Endothelial cell of umbilical vein (primary cell): ENCODE measurements at regions not wholly inside any gene's neighbourhood (a gene's known extent, or its start where the extent isn't known, plus 50 kb on each side); places are given as distances from the start of the nearest gene placed in this dataset.

ENCODE experiments used
- BruUV-seq: library from RNA; stranded (reverse); fragments of 400-500 nt; replicated peaks from 2 replicates; lab custom pipeline; 2021; lab: Mats Ljungman, UMichigan
- CTCF ChIA-PET: fragments of 300-600, 350-600 bp; sonication (Branson Sonifier 250); formaldehyde crosslinking; loops from one replicate; lab custom pipeline; 2021; ENCODE audit warnings: antibody characterized with exemption, inconsistent platforms; lab: Charles Lee
- POLR2A ChIA-PET: fragments of 300-600, 350-600 bp; sonication (Branson Sonifier 250); formaldehyde crosslinking; loops from one replicate; lab custom pipeline; 2021; ENCODE audit warnings: antibody characterized with exemption, inconsistent platforms; lab: Charles Lee
- DNase-seq: peaks from one replicate; pipeline ENCODE4 v3.0.0-alpha.2; 2011; ENCODE audit warnings: low read depth, low spot score
- FAIRE-seq: peaks from 2 replicates; lab custom pipeline; 2011; peaks lifted over from hg19 to GRCh38; lab: Jason Lieb, UNC
- H2AFZ ChIP-seq: 2 replicates; pipeline ENCODE4 v1.6.0; 2012; ENCODE audit warnings: low read depth, low read length, control low read depth, inconsistent platforms
- H3K27ac ChIP-seq: 2 replicates; pipeline ENCODE4 v1.5.1; 2011; ENCODE audit warnings: low read depth, mild to moderate bottlenecking, control low read depth, low read length, moderate library complexity; ENCODE audit not compliant: insufficient read depth
- H3K27me3 ChIP-seq, 2 experiments: 2 replicates each; pipeline versions ENCODE4 v1.6.0 to v1.6.1; 2011; ENCODE audit warnings: low read length in 2 of 2, mixed read lengths in 1 of 2; ENCODE audit not compliant: control insufficient read depth in 2 of 2, insufficient read depth in 2 of 2
- H3K36me3 ChIP-seq, 2 experiments: 2 replicates in 1 of 2; 3 replicates in 1 of 2; pipeline ENCODE4 v1.5.1; 2011; ENCODE audit warnings: low read length in 2 of 2, mild to moderate bottlenecking in 1 of 2, moderate library complexity in 1 of 2; ENCODE audit not compliant: control insufficient read depth in 2 of 2, insufficient read depth in 2 of 2; ENCODE audit errors: extremely low read depth in 1 of 2
- H3K4me1 ChIP-seq: 3 replicates; pipeline ENCODE4 v1.5.1; 2011; ENCODE audit warnings: mild to moderate bottlenecking, low read length; ENCODE audit not compliant: control insufficient read depth, insufficient read depth; ENCODE audit errors: extremely low read depth
- H3K4me2 ChIP-seq: 2 replicates; pipeline ENCODE4 v1.6.1; 2011; ENCODE audit warnings: low read length, control low read depth, mixed read lengths; ENCODE audit not compliant: insufficient read depth
- H3K4me3 ChIP-seq, 3 experiments: fragments of 200-600 bp in 1 of 3; sonication (generic), shearing (Covaris generic) in 1 of 3; replicated peaks in 1 of 3; 2 replicates each; pipeline ENCODE4 v1.5.1; 2011 to 2016; ENCODE audit warnings: control low read depth in 3 of 3, low read length in 3 of 3, mild to moderate bottlenecking in 2 of 3, inconsistent platforms in 1 of 3, low read depth in 1 of 3, moderate library complexity in 1 of 3; ENCODE audit not compliant: insufficient read depth in 1 of 3
- H3K79me2 ChIP-seq: 2 replicates; pipeline ENCODE4 v1.6.0; 2012; ENCODE audit warnings: low read length, inconsistent platforms; ENCODE audit not compliant: control insufficient read depth, insufficient read depth
- H3K9ac ChIP-seq: replicated peaks from 2 replicates; pipeline ENCODE3; 2011; ENCODE audit warnings: low read length, control low read depth; ENCODE audit not compliant: insufficient read depth; ENCODE audit errors: extremely low read depth
- H3K9me1 ChIP-seq: replicated peaks from 3 replicates; pipeline ENCODE4 v1.6.0; 2011; ENCODE audit warnings: mild to moderate bottlenecking, low read length; ENCODE audit not compliant: control insufficient read depth, insufficient read depth; ENCODE audit errors: extremely low read depth
- H3K9me3 ChIP-seq: replicated peaks from 2 replicates; pipeline ENCODE4 v1.5.1; 2012; ENCODE audit warnings: low read length, inconsistent platforms; ENCODE audit not compliant: control insufficient read depth, insufficient read depth
- H4K20me1 ChIP-seq: replicated peaks from 2 replicates; pipeline ENCODE3; 2011; ENCODE audit warnings: mild to moderate bottlenecking, low read length; ENCODE audit not compliant: control insufficient read depth, insufficient read depth; ENCODE audit errors: extremely low read depth
- EZH2 ChIP-seq: IDR thresholded peaks from 2 replicates; pipeline ENCODE4 v1.6.1; 2012; ENCODE audit warnings: borderline replicate concordance, low read depth, mild to moderate bottlenecking, moderate library complexity, low read length, inconsistent platforms; ENCODE audit not compliant: severe bottlenecking
- FOS ChIP-seq: IDR thresholded peaks from 2 replicates; pipeline ENCODE4 v1.6.1; 2011; ENCODE audit warnings: mild to moderate bottlenecking, low read length, moderate library complexity, borderline replicate concordance; ENCODE audit not compliant: insufficient read depth
- GATA2 ChIP-seq: IDR thresholded peaks from 2 replicates; pipeline ENCODE4 v1.7.0; 2011; ENCODE audit warnings: low read depth, mild to moderate bottlenecking, moderate library complexity, mixed read lengths, low read length; ENCODE audit not compliant: insufficient read length, insufficient read depth
- JUN ChIP-seq: IDR thresholded peaks from 2 replicates; pipeline ENCODE4 v1.6.1; 2011; ENCODE audit warnings: borderline replicate concordance, low read depth; ENCODE audit not compliant: insufficient read length, insufficient read depth
- MAX ChIP-seq: IDR thresholded peaks from 2 replicates; pipeline ENCODE4 v1.6.1; 2011; ENCODE audit not compliant: insufficient read depth, insufficient read length
- MYC ChIP-seq: IDR thresholded peaks from one replicate; pipeline ENCODE4 v1.6.1; 2011; ENCODE audit warnings: mild to moderate bottlenecking, low read depth, low read length
- POLR2A ChIP-seq: IDR thresholded peaks from 2 replicates; pipeline ENCODE4 v1.6.1; 2012; ENCODE audit warnings: low read depth, mild to moderate bottlenecking, control low read depth, low read length
- POLR2AphosphoS5 ChIP-seq: IDR thresholded peaks from 2 replicates; pipeline ENCODE4 v1.6.1; 2012; ENCODE audit warnings: low read depth, mild to moderate bottlenecking, control low read depth, low read length, moderate library complexity; ENCODE audit not compliant: insufficient read depth
- dilution Hi-C: fragments of 300-500 bp; cut with MboI; formaldehyde crosslinking; loops from one replicate; pipeline ENCODE4 v1.15.0; 2019; ENCODE audit warnings: low sequenced_read_pairs; ENCODE audit not compliant: extremely low pct_ligation_motif_present
- intact Hi-C: fragments of 100-400 bp; cut with micrococcal nuclease; formaldehyde crosslinking; loops from one replicate; pipeline ENCODE4 v1.10.0; 2022
- TF ChIP-seq, protein P1 (sequence below), 2 donors: IDR thresholded peaks; 1 replicate in 1 of 2; 2 replicates in 1 of 2; pipeline ENCODE4 v1.5.1; 2011; ENCODE audit warnings: low read length in 2 of 2, mild to moderate bottlenecking in 2 of 2, moderate library complexity in 2 of 2, control low read depth in 1 of 2, inconsistent platforms in 1 of 2, low read depth in 1 of 2; ENCODE audit not compliant: insufficient read depth in 1 of 2; ENCODE audit errors: extremely low read depth in 1 of 2

GRCh38 chr21:34270411-34270810 lies 93.4 kb upstream of the KCNE2 start:
- Histone ChIP-seq H3K27ac (no peak overlapping the region), H3K36me3 (no peaks in the 10 kb centered on the region), H3K9me1 (no peaks in the 10 kb centered on the region), H2AFZ (no peak overlapping the region), H3K4me1 (no peaks in the 10 kb centered on the region), H3K4me3 (no peak overlapping the region), H3K9me3 (no peaks in the 10 kb centered on the region), H3K79me2 (no peaks in the 10 kb centered on the region), H3K9ac (no peak overlapping the region), H4K20me1 (no peaks in the 10 kb centered on the region), H3K4me2 (no peak overlapping the region), H3K27me3 (peaks cover 6 to 15% of the 10 kb centered on the region in 2 experiments)
- FAIRE-seq (no peak), DNase-seq (no peak)
- CTCF ChIA-PET = interaction anchor here (1.0 to 2.2 kb wide), 4 partner anchors 12 to 346 kb away, joined by 3 to 7 read pairs (median 4); no protein-coding TSS in a partner anchor
- TF ChIP-seq, protein P1, sequence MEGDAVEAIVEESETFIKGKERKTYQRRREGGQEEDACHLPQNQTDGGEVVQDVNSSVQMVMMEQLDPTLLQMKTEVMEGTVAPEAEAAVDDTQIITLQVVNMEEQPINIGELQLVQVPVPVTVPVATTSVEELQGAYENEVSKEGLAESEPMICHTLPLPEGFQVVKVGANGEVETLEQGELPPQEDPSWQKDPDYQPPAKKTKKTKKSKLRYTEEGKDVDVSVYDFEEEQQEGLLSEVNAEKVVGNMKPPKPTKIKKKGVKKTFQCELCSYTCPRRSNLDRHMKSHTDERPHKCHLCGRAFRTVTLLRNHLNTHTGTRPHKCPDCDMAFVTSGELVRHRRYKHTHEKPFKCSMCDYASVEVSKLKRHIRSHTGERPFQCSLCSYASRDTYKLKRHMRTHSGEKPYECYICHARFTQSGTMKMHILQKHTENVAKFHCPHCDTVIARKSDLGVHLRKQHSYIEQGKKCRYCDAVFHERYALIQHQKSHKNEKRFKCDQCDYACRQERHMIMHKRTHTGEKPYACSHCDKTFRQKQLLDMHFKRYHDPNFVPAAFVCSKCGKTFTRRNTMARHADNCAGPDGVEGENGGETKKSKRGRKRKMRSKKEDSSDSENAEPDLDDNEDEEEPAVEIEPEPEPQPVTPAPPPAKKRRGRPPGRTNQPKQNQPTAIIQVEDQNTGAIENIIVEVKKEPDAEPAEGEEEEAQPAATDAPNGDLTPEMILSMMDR (IDR thresholded peaks at IDR 0.05; ENCODE audit: extremely low read depth in 1 of 2, insufficient read depth in 1 of 2, low read depth in 1 of 2, low read length in 2 of 2) = no peak
- TF ChIP-seq MYC (no peak), EZH2 (no peak), POLR2A (no peak), GATA2 (no peak), POLR2AphosphoS5 (no peak), JUN (no peak), FOS (no peak), MAX (no peak)
- dilution Hi-C loops (no loop called here), intact Hi-C loops (no loop called here)
- no TSS peak for BruUV-seq
- POLR2A ChIA-PET = no interaction called here
